HCT116 (cell line): ENCODE measurements at regions not wholly inside any gene's neighbourhood (a gene's known extent, or its start where the extent isn't known, plus 50 kb on each side); places are given as distances from the start of the nearest gene placed in this dataset.

ENCODE experiments used
- ATAC-seq: fragments of 200-7000 bp; cut with Tn5 transposase; 2 replicates; pipeline ENCODE4 v1.9.1; 2020; ENCODE audit warnings: mild to moderate bottlenecking, moderate library complexity
- BruUV-seq: library from RNA; stranded (reverse); fragments of 400-500 nt; replicated peaks from 2 replicates; lab custom pipeline; 2021; lab: Mats Ljungman, UMichigan
- CTCF ChIA-PET: fragments of 300-600 bp; sonication (Branson Sonifier 250); formaldehyde crosslinking; loops from one replicate; lab custom pipeline; 2021; ENCODE audit warnings: antibody characterized with exemption; lab: Charles Lee
- POLR2A ChIA-PET: fragments of 300-600, 350-600 bp; sonication (Branson Sonifier 250); formaldehyde crosslinking; loops from one replicate; lab custom pipeline; 2021; ENCODE audit warnings: antibody characterized with exemption; lab: Charles Lee
- RAD21 ChIA-PET, 2 experiments: fragments of 300-600 bp; sonication (Branson Sonifier 250); formaldehyde crosslinking; loops; one replicate each; lab custom pipeline; 2023; ENCODE audit warnings: low total read pairs in 2 of 2; ENCODE audit not compliant: uncharacterized antibody in 2 of 2, unreplicated experiment in 2 of 2, low non-redundant PET in 1 of 2; lab: Charles Lee
- DNase-seq: peaks from one replicate; pipeline ENCODE4 v3.0.0-alpha.2; 2010; ENCODE audit warnings: low read depth, low spot score
- H2AFZ ChIP-seq: fragments of 200-600 bp; shearing (Covaris generic), sonication (generic); 2 replicates; pipeline ENCODE4 v1.6.1; 2017; ENCODE audit warnings: low read depth, mixed run types, mixed read lengths, antibody characterized with exemption, low read length; ENCODE audit not compliant: poor library complexity, severe bottlenecking
- H3K27ac ChIP-seq: 2 replicates; pipeline ENCODE4 v1.5.1; 2012; ENCODE audit warnings: low read depth, low read length
- H3K27me3 ChIP-seq: fragments of 200-600 bp; sonication (generic); 2 replicates; pipeline ENCODE4 v1.6.1; 2016; ENCODE audit warnings: mixed run types, low read length, mixed read lengths; ENCODE audit not compliant: insufficient read depth
- H3K36me3 ChIP-seq, 2 experiments: fragments of 200-500 bp in 1 of 2; fragments of 200-600 bp in 1 of 2; sonication (Bioruptor generic) in 1 of 2; sonication (generic) in 1 of 2; 2 replicates each; pipeline versions ENCODE4 v1.5.1 to v1.6.1; 2014 to 2016; ENCODE audit warnings: low read length in 2 of 2, inconsistent platforms in 1 of 2, mixed read lengths in 1 of 2, mixed run types in 1 of 2; ENCODE audit not compliant: insufficient read depth in 2 of 2, control insufficient read depth in 1 of 2
- H3K4me1 ChIP-seq, 2 experiments: fragments of 200-600 bp in 1 of 2; sonication (generic) in 1 of 2; 2 replicates each; pipeline versions ENCODE4 v1.5.1 to v1.6.1; 2012 to 2017; ENCODE audit warnings: low read length in 2 of 2, inconsistent platforms in 1 of 2, mild to moderate bottlenecking in 1 of 2, mixed read lengths in 1 of 2, mixed run types in 1 of 2, moderate library complexity in 1 of 2; ENCODE audit not compliant: insufficient read depth in 2 of 2, control insufficient read depth in 1 of 2
- H3K4me2 ChIP-seq: fragments of 200-600 bp; sonication (generic); 2 replicates; pipeline ENCODE4 v1.6.1; 2017; ENCODE audit warnings: mixed run types, low read length, mixed read lengths
- H3K4me3 ChIP-seq, 2 experiments: fragments of 200-600 bp in 1 of 2; sonication (generic) in 1 of 2; replicated peaks in 1 of 2; 2 replicates each; pipeline ENCODE4 v1.5.1; 2011 to 2016; ENCODE audit warnings: low read length in 2 of 2, control low read depth in 1 of 2, low read depth in 1 of 2, mild to moderate bottlenecking in 1 of 2, mixed read lengths in 1 of 2, mixed run types in 1 of 2
- H3K79me2 ChIP-seq: fragments of 200-600 bp; sonication (generic); 2 replicates; pipeline ENCODE4 v1.6.1; 2017; ENCODE audit warnings: mild to moderate bottlenecking, mixed run types, low read length, moderate library complexity, mixed read lengths; ENCODE audit not compliant: insufficient read depth
- H3K9ac ChIP-seq: fragments of 200-600 bp; sonication (generic); 2 replicates; pipeline ENCODE4 v1.6.1; 2016; ENCODE audit warnings: low read length, mixed read lengths
- H3K9me2 ChIP-seq: fragments of 200-600 bp; sonication (generic), shearing (Covaris generic); 2 replicates; pipeline ENCODE4 v1.6.1; 2017; ENCODE audit warnings: mixed run types, mild to moderate bottlenecking, moderate library complexity; ENCODE audit not compliant: insufficient read depth
- H3K9me3 ChIP-seq, 2 experiments: fragments of 200-500 bp in 1 of 2; fragments of 200-600 bp in 1 of 2; sonication (Bioruptor generic) in 1 of 2; sonication (generic) in 1 of 2; 2 replicates each; pipeline ENCODE4 v1.6.1; 2014 to 2017; ENCODE audit warnings: low read length in 2 of 2, mixed read lengths in 2 of 2, inconsistent platforms in 1 of 2, low read depth in 1 of 2, mild to moderate bottlenecking in 1 of 2, mixed run types in 1 of 2, moderate library complexity in 1 of 2; ENCODE audit not compliant: control insufficient read depth in 1 of 2, insufficient read depth in 1 of 2
- H4K20me1 ChIP-seq: fragments of 200-600 bp; sonication (generic), shearing (Covaris generic); 2 replicates; pipeline ENCODE4 v1.6.1; 2017; ENCODE audit warnings: mixed run types, mild to moderate bottlenecking, moderate library complexity; ENCODE audit not compliant: insufficient read depth
- CBX3 ChIP-seq: IDR thresholded peaks from 2 replicates; pipeline ENCODE4 v1.6.1; 2012; ENCODE audit warnings: low read depth
- CTCF ChIP-seq, 3 experiments: fragments of 200-600 bp in 1 of 3; sonication (generic) in 1 of 3; IDR thresholded peaks in 2 of 3; conservative IDR thresholded peaks in 1 of 3; 2 replicates each; pipeline ENCODE4 v1.5.1; 2012 to 2017; ENCODE audit warnings: low read depth in 2 of 3, low read length in 2 of 3, antibody characterized with exemption in 1 of 3, borderline replicate concordance in 1 of 3, control low read depth in 1 of 3, mild to moderate bottlenecking in 1 of 3, mixed read lengths in 1 of 3, mixed run types in 1 of 3, moderate library complexity in 1 of 3; ENCODE audit not compliant: insufficient read depth in 1 of 3
- EGR1 ChIP-seq: IDR thresholded peaks from 2 replicates; pipeline ENCODE4 v1.6.1; 2012; ENCODE audit warnings: low read depth
- EZH2 ChIP-seq: fragments of 200-600 bp; sonication (generic); IDR thresholded peaks from 2 replicates; pipeline ENCODE4 v1.6.1; 2017; ENCODE audit warnings: antibody characterized with exemption, mixed run types
- FOSL1 ChIP-seq: IDR thresholded peaks from 2 replicates; pipeline ENCODE4 v1.6.1; 2012; ENCODE audit warnings: low read depth
- POLR2A ChIP-seq: IDR thresholded peaks from 2 replicates; pipeline ENCODE4 v1.7.0; 2011; ENCODE audit warnings: borderline replicate concordance; ENCODE audit not compliant: insufficient read depth, insufficient read length; ENCODE audit errors: extremely low read depth
- POLR2AphosphoS5 ChIP-seq: IDR thresholded peaks from 2 replicates; pipeline ENCODE4 v1.6.1; 2011; ENCODE audit warnings: mild to moderate bottlenecking, low read depth, low read length, moderate library complexity
- RAD21 ChIP-seq: IDR thresholded peaks from 2 replicates; pipeline ENCODE4 v1.6.1; 2012; ENCODE audit warnings: low read depth, mild to moderate bottlenecking
- SRF ChIP-seq: IDR thresholded peaks from 2 replicates; pipeline ENCODE4 v1.6.1; 2012; ENCODE audit warnings: low read depth
- YY1 ChIP-seq: IDR thresholded peaks from 2 replicates; pipeline ENCODE4 v1.6.1; 2011; ENCODE audit warnings: low read length, low read depth, moderate library complexity, mild to moderate bottlenecking; ENCODE audit not compliant: insufficient replicate concordance; ENCODE audit errors: extremely low read depth
- intact Hi-C: fragments of 100-400 bp; cut with micrococcal nuclease; formaldehyde crosslinking; loops from 2 replicates; pipeline ENCODE4 v1.10.0; 2022
- TF ChIP-seq, protein P1 (sequence below): IDR thresholded peaks from 2 replicates; pipeline ENCODE4 v1.6.1; 2011; ENCODE audit warnings: mild to moderate bottlenecking, low read length, moderate library complexity; ENCODE audit not compliant: insufficient replicate concordance; ENCODE audit errors: extremely low read depth

DNA sequence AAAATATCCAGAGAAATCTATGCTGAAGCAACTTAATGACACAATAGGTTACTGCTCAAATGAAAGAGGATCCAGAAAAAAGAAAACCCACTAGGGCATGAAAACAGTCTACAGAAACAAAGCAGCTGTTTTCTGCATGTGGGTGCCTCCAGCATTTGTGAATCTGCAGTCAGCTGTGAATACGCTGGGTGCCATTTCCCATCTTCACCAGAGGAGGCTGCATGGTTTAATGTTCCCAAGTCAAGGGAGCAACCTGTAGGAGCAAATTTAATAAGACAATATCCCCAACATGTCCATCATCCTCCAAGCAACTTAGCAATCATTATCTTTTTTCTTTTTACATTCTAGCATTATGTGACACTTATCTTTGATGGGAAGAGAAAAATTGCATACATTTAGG is 396.6 kb downstream of the BRINP2 start:
- no TSS peak for BruUV-seq
- no peaks in the 10 kb centered on the region for H3K4me1 ChIP-seq
- no peaks in the 10 kb centered on the region for H3K36me3 ChIP-seq
- H3K4me3 ChIP-seq, result no peak overlapping the region
- no peaks in the 10 kb centered on the region for H3K79me2 ChIP-seq
- H2AFZ ChIP-seq, result no peak overlapping the region
- no peaks in the 10 kb centered on the region for H3K27me3 ChIP-seq
- no peaks in the 10 kb centered on the region for H3K9me3 ChIP-seq
- TF ChIP-seq POLR2A (no peak), EGR1 (no peak), CBX3 (no peak), CTCF (IDR thresholded peaks at IDR 0.05 in 2 of 3, conservative IDR thresholded peaks at IDR 0.05 in 1 of 3; ENCODE audit: borderline replicate concordance in 1 of 3, insufficient read depth in 1 of 3, low read depth in 2 of 3, low read length in 2 of 3) (peak in 2 of 3 experiments; percentile 40 to 41; a peak in 2 of 6 replicates), FOSL1 (no peak), YY1 (no peak), EZH2 (no peak), SRF (no peak), RAD21 (peak; percentile 26; the same call in 1 of the 2 replicates), POLR2AphosphoS5 (no peak)
- TF ChIP-seq, protein P1, sequence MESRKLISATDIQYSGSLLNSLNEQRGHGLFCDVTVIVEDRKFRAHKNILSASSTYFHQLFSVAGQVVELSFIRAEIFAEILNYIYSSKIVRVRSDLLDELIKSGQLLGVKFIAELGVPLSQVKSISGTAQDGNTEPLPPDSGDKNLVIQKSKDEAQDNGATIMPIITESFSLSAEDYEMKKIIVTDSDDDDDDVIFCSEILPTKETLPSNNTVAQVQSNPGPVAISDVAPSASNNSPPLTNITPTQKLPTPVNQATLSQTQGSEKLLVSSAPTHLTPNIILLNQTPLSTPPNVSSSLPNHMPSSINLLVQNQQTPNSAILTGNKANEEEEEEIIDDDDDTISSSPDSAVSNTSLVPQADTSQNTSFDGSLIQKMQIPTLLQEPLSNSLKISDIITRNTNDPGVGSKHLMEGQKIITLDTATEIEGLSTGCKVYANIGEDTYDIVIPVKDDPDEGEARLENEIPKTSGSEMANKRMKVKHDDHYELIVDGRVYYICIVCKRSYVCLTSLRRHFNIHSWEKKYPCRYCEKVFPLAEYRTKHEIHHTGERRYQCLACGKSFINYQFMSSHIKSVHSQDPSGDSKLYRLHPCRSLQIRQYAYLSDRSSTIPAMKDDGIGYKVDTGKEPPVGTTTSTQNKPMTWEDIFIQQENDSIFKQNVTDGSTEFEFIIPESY, result no peak
- ATAC-seq (peak; percentile 59; the same call in 1 of the 2 replicates), DNase-seq (peak; percentile 19)
- no peaks in the 10 kb centered on the region for H4K20me1 ChIP-seq
- POLR2A ChIA-PET, result no interaction called here
- RAD21 ChIA-PET, result no interaction called here
- no peak overlapping the region for H3K27ac ChIP-seq
- no peaks in the 10 kb centered on the region for H3K9me2 ChIP-seq
- intact Hi-C loops, result no loop called here
- H3K4me2 ChIP-seq, result no peak overlapping the region
- CTCF ChIA-PET, result no interaction called here
- no peak overlapping the region for H3K9ac ChIP-seq
